Chondrocyte (in vitro differentiated cells): ENCODE measurements at regions not wholly inside any gene's neighbourhood (a gene's known extent, or its start where the extent isn't known, plus 50 kb on each side); places are given as distances from the start of the nearest gene placed in this dataset.

ENCODE experiments used
- DNase-seq: peaks from one replicate; pipeline ENCODE4 v3.0.0; 2021; ENCODE audit warnings: mixed read lengths, low spot score
- H3K27ac Mint-ChIP-seq: one replicate; pipeline ENCODE4 v1.8.0; 2021; ENCODE audit warnings: mild to moderate bottlenecking, moderate library complexity, mixed read lengths; ENCODE audit not compliant: unreplicated experiment
- H3K27me3 Mint-ChIP-seq: 2 replicates; pipeline ENCODE4 v1.8.0; 2021; ENCODE audit warnings: low read depth, mixed read lengths
- H3K36me3 Mint-ChIP-seq: 2 replicates; pipeline ENCODE4 v1.8.0; 2021; ENCODE audit warnings: low read depth, mixed read lengths
- H3K4me1 Mint-ChIP-seq: 2 replicates; pipeline ENCODE4 v1.8.0; 2021; ENCODE audit warnings: low read depth, mild to moderate bottlenecking, mixed read lengths
- H3K4me3 Mint-ChIP-seq: one replicate; pipeline ENCODE4 v1.8.0; 2021; ENCODE audit warnings: mild to moderate bottlenecking, moderate library complexity, mixed read lengths; ENCODE audit not compliant: unreplicated experiment
- H3K9me3 Mint-ChIP-seq: 2 replicates; pipeline ENCODE4 v1.8.0; 2021; ENCODE audit warnings: low read depth, mixed read lengths
- CTCF ChIP-seq: fragments of 200-600 bp; sonication (generic); IDR thresholded peaks from 2 replicates; pipeline ENCODE4 v1.5.0; 2021; ENCODE audit warnings: antibody characterized with exemption, mild to moderate bottlenecking, moderate library complexity

GRCh38 chr4:181319629-181320028 lies 923.6 kb upstream of the TENM3 start:
- Mint-ChIP-seq H3K4me1 (no peaks in the 10 kb centered on the region), H3K27ac (no peak overlapping the region), H3K27me3 (no peaks in the 10 kb centered on the region), H3K9me3 (peaks cover 3% of the 10 kb centered on the region), H3K4me3 (no peak overlapping the region), H3K36me3 (no peaks in the 10 kb centered on the region)
- no peak for DNase-seq
- TF ChIP-seq CTCF = no peak

- Mint-ChIP-seq H3K27ac (no peak overlapping the region), H3K36me3 (no peaks in the 10 kb centered on the region), H3K4me1 (no peaks in the 10 kb centered on the region), H3K9me3 (no peaks in the 10 kb centered on the region), H3K4me3 (no peak overlapping the region), H3K27me3 (no peaks in the 10 kb centered on the region)
- no peak for TF ChIP-seq CTCF
- no peak for DNase-seq
Measured at GRCh38 chr4:181323061-181323460, 920.1 kb upstream of the TENM3 start.

- no peaks in the 10 kb centered on the region for H3K36me3 Mint-ChIP-seq
- no peak for TF ChIP-seq CTCF
- H3K4me1 Mint-ChIP-seq = peaks cover 6% of the 10 kb centered on the region
- no peak overlapping the region for H3K27ac Mint-ChIP-seq
- no peaks in the 10 kb centered on the region for H3K9me3 Mint-ChIP-seq
- H3K4me3 Mint-ChIP-seq = no peak overlapping the region
- no peaks in the 10 kb centered on the region for H3K27me3 Mint-ChIP-seq
- no peak for DNase-seq
Measured at GRCh38 chr4:181330654-181331201, 912.5 kb upstream of the TENM3 start.

GRCh38 chr4:181331214-181331613 lies 912.0 kb upstream of the TENM3 start:
- Mint-ChIP-seq H3K27ac (no peak overlapping the region), H3K4me3 (no peak overlapping the region), H3K9me3 (no peaks in the 10 kb centered on the region)

GRCh38 chr4:181345931-181346330 lies 897.3 kb upstream of the TENM3 start:
- Mint-ChIP-seq H3K4me1 (peaks cover 3% of the 10 kb centered on the region), H3K36me3 (no peaks in the 10 kb centered on the region), H3K27ac (no peak overlapping the region), H3K9me3 (peaks cover 3% of the 10 kb centered on the region), H3K27me3 (no peaks in the 10 kb centered on the region), H3K4me3 (no peak overlapping the region)
- TF ChIP-seq CTCF = no peak
- no peak for DNase-seq

More at GRCh38 chr4:181331214-181331613, 912.0 kb upstream of the TENM3 start:
- H3K4me1 Mint-ChIP-seq = peaks cover 6% of the 10 kb centered on the region
- no peak for DNase-seq
- H3K36me3 Mint-ChIP-seq = no peaks in the 10 kb centered on the region
- no peaks in the 10 kb centered on the region for H3K27me3 Mint-ChIP-seq
- no peak for TF ChIP-seq CTCF
